ENCODE measurements at regions not wholly inside any gene's neighbourhood (a gene's known extent, or its start where the extent isn't known, plus 50 kb on each side); places are given as distances from the start of the nearest gene placed in this dataset.
"Not testable (repeated sequence)": the region's sequence is repeated elsewhere in the genome, so short reads cannot be mapped to it uniquely, and the experiment has no call there.

- DNase-seq: no peak
Measured at GRCh38 chr22:19643448-19644313, 70.6 kb upstream of the SEPTIN5 start.

GRCh38 chr22:19644314-19645223, 69.7 kb upstream of the SEPTIN5 start:
- DNase-seq: no peak

GRCh38 chr22:19645391-19645790, 68.9 kb upstream of the SEPTIN5 start:
- DNase-seq: no peak

- no peak for DNase-seq
Measured at GRCh38 chr22:19645905-19646304, 68.4 kb upstream of the SEPTIN5 start.

GRCh38 chr22:19646383-19646782, 67.9 kb upstream of the SEPTIN5 start:
- no peak for DNase-seq

- DNase-seq: no peak
Measured at GRCh38 chr22:19648419-19648929, 65.8 kb upstream of the SEPTIN5 start.

- DNase-seq: no peak
Measured at GRCh38 chr22:19652316-19652715, 62.0 kb upstream of the SEPTIN5 start.

GRCh38 chr22:19654338-19654987, 59.8 kb upstream of the SEPTIN5 start:
- no peak for DNase-seq

GRCh38 chr22:19655399-19655798, 58.9 kb upstream of the SEPTIN5 start:
- DNase-seq: no peak

GRCh38 chr22:19656541-19657251, 57.6 kb upstream of the SEPTIN5 start:
- DNase-seq: no peak

GRCh38 chr22:19657252-19658056, 56.8 kb upstream of the SEPTIN5 start:
- DNase-seq: no peak

GRCh38 chr22:19658057-19658966, 56.0 kb upstream of the SEPTIN5 start:
- DNase-seq: no peak

GRCh38 chr22:19658967-19659804, 55.1 kb upstream of the SEPTIN5 start:
- no peak for DNase-seq

- DNase-seq: no peak
Measured at GRCh38 chr22:19659805-19660345, 54.4 kb upstream of the SEPTIN5 start.

GRCh38 chr22:19660583-19660982, 53.7 kb upstream of the SEPTIN5 start:
- DNase-seq: not testable (repeated sequence)

GRCh38 chr22:19661156-19661555, 53.1 kb upstream of the SEPTIN5 start:
- DNase-seq: no peak

GRCh38 chr22:19662049-19662684, 52.1 kb upstream of the SEPTIN5 start:
- not testable (repeated sequence) for DNase-seq

GRCh38 chr22:19663286-19663815, 51.0 kb upstream of the SEPTIN5 start:
- DNase-seq: peak; percentile 39

Data from NCI-H510A treated with DMSO at 0.1 percent for 48 hours (cell line).